GM23338 (cell line): ENCODE measurements at regions not wholly inside any gene's neighbourhood (a gene's known extent, or its start where the extent isn't known, plus 50 kb on each side); places are given as distances from the start of the nearest gene placed in this dataset.
"Not testable (repeated sequence)": the region's sequence is repeated elsewhere in the genome, so short reads cannot be mapped to it uniquely, and the experiment has no call there.

ENCODE experiments used
- ATAC-seq: fragments of 200-7000 bp; cut with Tn5 transposase; 3 replicates; pipeline ENCODE4 v1.9.1; 2020
- DNase-seq: peaks from one replicate; pipeline ENCODE4 v3.0.0-alpha.2; 2015; ENCODE audit warnings: low spot score
- H2AFZ ChIP-seq: fragments of 200-600 bp; sonication (generic); 2 replicates; pipeline ENCODE4 v1.8.0; 2016; ENCODE audit warnings: antibody characterized with exemption, mild to moderate bottlenecking, moderate library complexity
- H3F3A ChIP-seq: fragments of 200-600 bp; sonication (generic); replicated peaks from 2 replicates; pipeline ENCODE4 v1.8.0; 2017; ENCODE audit warnings: antibody characterized with exemption, mixed run types, low read depth
- H3K27ac ChIP-seq: fragments of 200-600 bp; sonication (generic); 2 replicates; pipeline ENCODE4 v1.6.1; 2016; ENCODE audit warnings: low read depth
- H3K27me3 ChIP-seq: fragments of 200-600 bp; sonication (generic); 2 replicates; pipeline ENCODE4 v1.8.0; 2016; ENCODE audit warnings: mild to moderate bottlenecking, mixed run types, moderate library complexity; ENCODE audit not compliant: insufficient read depth
- H3K36me3 ChIP-seq: fragments of 200-600 bp; sonication (generic); 2 replicates; pipeline ENCODE4 v1.8.0; 2016; ENCODE audit warnings: mild to moderate bottlenecking; ENCODE audit not compliant: insufficient read depth
- H3K4me1 ChIP-seq: fragments of 200-600 bp; sonication (generic); 2 replicates; pipeline ENCODE4 v1.8.0; 2016; ENCODE audit warnings: mild to moderate bottlenecking, moderate library complexity; ENCODE audit not compliant: insufficient read depth
- H3K4me2 ChIP-seq: fragments of 200-600 bp; sonication (generic); 2 replicates; pipeline ENCODE4 v1.7.1; 2017; ENCODE audit warnings: mixed run types
- H3K4me3 ChIP-seq: fragments of 200-600 bp; sonication (generic); 2 replicates; pipeline ENCODE4 v1.6.1; 2016; ENCODE audit warnings: mixed run types
- H3K79me2 ChIP-seq: fragments of 200-600 bp; sonication (generic); replicated peaks from 2 replicates; pipeline ENCODE4 v1.8.0; 2017; ENCODE audit warnings: mild to moderate bottlenecking; ENCODE audit not compliant: insufficient read depth
- H3K9me2 ChIP-seq: fragments of 200-600 bp; sonication (generic); 2 replicates; pipeline ENCODE4 v1.8.0; 2017; ENCODE audit not compliant: insufficient read depth
- H4K20me1 ChIP-seq: fragments of 200-600 bp; sonication (generic); replicated peaks from 2 replicates; pipeline ENCODE4 v1.8.0; 2017; ENCODE audit warnings: mild to moderate bottlenecking; ENCODE audit not compliant: insufficient read depth
- H3K27ac Mint-ChIP-seq: 2 replicates; pipeline ENCODE4 v1.8.0; 2020; ENCODE audit warnings: inconsistent platforms, mild to moderate bottlenecking, moderate library complexity, mixed read lengths
- H3K27me3 Mint-ChIP-seq: 3 replicates; pipeline ENCODE4 v1.8.0; 2022; ENCODE audit warnings: low read depth, mild to moderate bottlenecking, moderate library complexity, mixed read lengths, inconsistent platforms; ENCODE audit not compliant: insufficient read depth, poor library complexity
- H3K36me3 Mint-ChIP-seq: 3 replicates; pipeline ENCODE4 v1.8.0; 2021; ENCODE audit warnings: low read depth, mild to moderate bottlenecking, inconsistent platforms, moderate library complexity, mixed read lengths
- H3K4me1 Mint-ChIP-seq: 3 replicates; pipeline ENCODE4 v1.8.0; 2020; ENCODE audit warnings: mild to moderate bottlenecking, inconsistent platforms, mixed read lengths
- H3K4me3 Mint-ChIP-seq: 3 replicates; pipeline ENCODE4 v1.8.0; 2021; ENCODE audit warnings: moderate library complexity, mild to moderate bottlenecking, inconsistent platforms, mixed read lengths
- H3K9me3 Mint-ChIP-seq: 3 replicates; pipeline ENCODE4 v1.8.0; 2020; ENCODE audit warnings: moderate library complexity, mild to moderate bottlenecking, inconsistent platforms, mixed read lengths
- CREB1 ChIP-seq: fragments of 250-450 bp; sonication (Bioruptor Pico); IDR thresholded peaks from 2 replicates; pipeline ENCODE4 v1.5.0; 2020; ENCODE audit warnings: low read depth, mild to moderate bottlenecking, moderate library complexity
- CTCF ChIP-seq, 2 experiments: fragments of 200-600 bp in 1 of 2; sonication (generic) in 1 of 2; conservative IDR thresholded peaks; 2 replicates each; pipeline versions ENCODE4 v1.5.1 to v1.6.1; 2016 to 2017; ENCODE audit warnings: antibody characterized with exemption in 2 of 2, low read depth in 2 of 2, mild to moderate bottlenecking in 2 of 2, moderate library complexity in 1 of 2
- ETS1 ChIP-seq: IDR thresholded peaks from 2 replicates; pipeline ENCODE4 v1.6.1; 2016; ENCODE audit warnings: antibody characterized with exemption
- EZH2 ChIP-seq: fragments of 200-600 bp; sonication (generic); IDR thresholded peaks from one replicate; pipeline ENCODE4 v1.8.0; 2017; ENCODE audit warnings: antibody characterized with exemption, mild to moderate bottlenecking, low read depth; ENCODE audit not compliant: unreplicated experiment
- EZH2phosphoT487 ChIP-seq: fragments of 200-600 bp; sonication (generic); IDR thresholded peaks from one replicate; pipeline ENCODE4 v1.8.1; 2018; ENCODE audit warnings: antibody characterized with exemption; ENCODE audit not compliant: unreplicated experiment
- JUNB ChIP-seq: IDR thresholded peaks from one replicate; pipeline ENCODE4 v1.6.1; 2016; ENCODE audit warnings: antibody characterized with exemption; ENCODE audit not compliant: unreplicated experiment
- NANOG ChIP-seq: IDR thresholded peaks from 2 replicates; pipeline ENCODE4 v1.6.1; 2016; ENCODE audit warnings: antibody characterized with exemption, borderline replicate concordance
- STAT1 ChIP-seq: IDR thresholded peaks from one replicate; pipeline ENCODE4 v1.6.1; 2016; ENCODE audit warnings: antibody characterized with exemption; ENCODE audit not compliant: unreplicated experiment
- ZNF114 ChIP-seq: fragments of 250-450 bp; sonication (Bioruptor Pico); IDR thresholded peaks from 2 replicates; pipeline ENCODE4 v1.5.0; 2020; ENCODE audit warnings: mild to moderate bottlenecking, moderate library complexity
- ZNF462 ChIP-seq: fragments of 250-450 bp; sonication (Bioruptor Pico); IDR thresholded peaks from 2 replicates; pipeline ENCODE4 v1.5.0; 2020; ENCODE audit warnings: mild to moderate bottlenecking, moderate library complexity

GRCh38 chr5:23996525-23996924 is 489.1 kb downstream of the PRDM9 start:
- TF ChIP-seq JUNB (no peak), CREB1 (CRISPR knock-in tag) (no peak)
- Histone ChIP-seq H3K4me1 (no peaks in the 10 kb centered on the region), H4K20me1 (no peaks in the 10 kb centered on the region), H3K27me3 (no peaks in the 10 kb centered on the region), H3K79me2 (no peaks in the 10 kb centered on the region), H3F3A (no peaks in the 10 kb centered on the region), H3K27ac (no peak overlapping the region), H2AFZ (no peak overlapping the region), H3K36me3 (no peaks in the 10 kb centered on the region), H3K9me2 (no peaks in the 10 kb centered on the region), H3K4me3 (no peak overlapping the region), H3K4me2 (no peak overlapping the region)
- H3K9me3 Mint-ChIP-seq: no peaks in the 10 kb centered on the region
- no peak overlapping the region for H3K27ac Mint-ChIP-seq
- no peaks in the 10 kb centered on the region for H3K27me3 Mint-ChIP-seq
- ATAC-seq (no peak), DNase-seq (no peak)
- H3K36me3 Mint-ChIP-seq: no peaks in the 10 kb centered on the region
- no peak overlapping the region for H3K4me3 Mint-ChIP-seq
- no peaks in the 10 kb centered on the region for H3K4me1 Mint-ChIP-seq

- Histone ChIP-seq H3K9me2 (no peaks in the 10 kb centered on the region), H3K4me2 (no peak overlapping the region), H3K4me3 (no peak overlapping the region), H2AFZ (no peak overlapping the region), H4K20me1 (no peaks in the 10 kb centered on the region), H3K4me1 (no peaks in the 10 kb centered on the region), H3K79me2 (no peaks in the 10 kb centered on the region), H3K27me3 (no peaks in the 10 kb centered on the region), H3K36me3 (no peaks in the 10 kb centered on the region), H3K27ac (no peak overlapping the region), H3F3A (no peaks in the 10 kb centered on the region)
- TF ChIP-seq JUNB: no peak
- no peak for TF ChIP-seq EZH2phosphoT487
- no peak for TF ChIP-seq ETS1
- no peak for TF ChIP-seq ZNF462 (CRISPR knock-in tag)
- no peak for TF ChIP-seq STAT1
- TF ChIP-seq EZH2: no peak
- TF ChIP-seq ZNF114 (CRISPR knock-in tag): no peak
- peak in 1 of 2 experiments; percentile 38; a peak in 2 of 4 replicates for TF ChIP-seq CTCF (conservative IDR thresholded peaks at IDR 0.05; ENCODE audit: low read depth in 2 of 2)
- TF ChIP-seq NANOG: no peak
- Mint-ChIP-seq H3K4me3 (no peak overlapping the region), H3K4me1 (no peaks in the 10 kb centered on the region; the same call in 2 of the 3 replicates), H3K9me3 (no peaks in the 10 kb centered on the region), H3K27me3 (no peaks in the 10 kb centered on the region), H3K27ac (no peak overlapping the region), H3K36me3 (no peaks in the 10 kb centered on the region)
- DNase-seq (no peak), ATAC-seq (no peak)
Observed at GRCh38 chr5:24005384-24005783, 498.0 kb downstream of the PRDM9 start.

GRCh38 chr5:24017710-24018109 is 510.3 kb downstream of the PRDM9 start:
- not testable (repeated sequence) for H4K20me1 ChIP-seq, H3K27ac ChIP-seq, H2AFZ ChIP-seq, H3K27ac Mint-ChIP-seq, H3K4me3 Mint-ChIP-seq, H3K4me1 Mint-ChIP-seq, H3K9me3 Mint-ChIP-seq, H3K9me2 ChIP-seq, H3K4me1 ChIP-seq, H3K4me2 ChIP-seq, H3F3A ChIP-seq, H3K36me3 ChIP-seq, ATAC-seq, H3K4me3 ChIP-seq, H3K27me3 Mint-ChIP-seq, H3K27me3 ChIP-seq, H3K79me2 ChIP-seq, H3K36me3 Mint-ChIP-seq, DNase-seq
